Endothelial cell of umbilical vein (primary cell): ENCODE measurements at regions not wholly inside any gene's neighbourhood (a gene's known extent, or its start where the extent isn't known, plus 50 kb on each side); places are given as distances from the start of the nearest gene placed in this dataset.

Experiments
- BruUV-seq: library from RNA; stranded (reverse); fragments of 400-500 nt; replicated peaks from 2 replicates; lab custom pipeline; 2021; lab: Mats Ljungman, UMichigan
- CTCF ChIA-PET: fragments of 300-600, 350-600 bp; sonication (Branson Sonifier 250); formaldehyde crosslinking; loops from one replicate; lab custom pipeline; 2021; ENCODE audit warnings: antibody characterized with exemption, inconsistent platforms; lab: Charles Lee
- POLR2A ChIA-PET: fragments of 300-600, 350-600 bp; sonication (Branson Sonifier 250); formaldehyde crosslinking; loops from one replicate; lab custom pipeline; 2021; ENCODE audit warnings: antibody characterized with exemption, inconsistent platforms; lab: Charles Lee
- DNase-seq: peaks from one replicate; pipeline ENCODE4 v3.0.0-alpha.2; 2011; ENCODE audit warnings: low read depth, low spot score
- FAIRE-seq: peaks from 2 replicates; lab custom pipeline; 2011; peaks lifted over from hg19 to GRCh38; lab: Jason Lieb, UNC
- H2AFZ ChIP-seq: 2 replicates; pipeline ENCODE4 v1.6.0; 2012; ENCODE audit warnings: low read depth, low read length, control low read depth, inconsistent platforms
- H3K27ac ChIP-seq: 2 replicates; pipeline ENCODE4 v1.5.1; 2011; ENCODE audit warnings: low read depth, mild to moderate bottlenecking, control low read depth, low read length, moderate library complexity; ENCODE audit not compliant: insufficient read depth
- H3K27me3 ChIP-seq, 2 experiments: 2 replicates each; pipeline versions ENCODE4 v1.6.0 to v1.6.1; 2011; ENCODE audit warnings: low read length in 2 of 2, mixed read lengths in 1 of 2; ENCODE audit not compliant: control insufficient read depth in 2 of 2, insufficient read depth in 2 of 2
- H3K36me3 ChIP-seq, 2 experiments: 2 replicates in 1 of 2; 3 replicates in 1 of 2; pipeline ENCODE4 v1.5.1; 2011; ENCODE audit warnings: low read length in 2 of 2, mild to moderate bottlenecking in 1 of 2, moderate library complexity in 1 of 2; ENCODE audit not compliant: control insufficient read depth in 2 of 2, insufficient read depth in 2 of 2; ENCODE audit errors: extremely low read depth in 1 of 2
- H3K4me1 ChIP-seq: 3 replicates; pipeline ENCODE4 v1.5.1; 2011; ENCODE audit warnings: mild to moderate bottlenecking, low read length; ENCODE audit not compliant: control insufficient read depth, insufficient read depth; ENCODE audit errors: extremely low read depth
- H3K4me2 ChIP-seq: 2 replicates; pipeline ENCODE4 v1.6.1; 2011; ENCODE audit warnings: low read length, control low read depth, mixed read lengths; ENCODE audit not compliant: insufficient read depth
- H3K4me3 ChIP-seq, 3 experiments: fragments of 200-600 bp in 1 of 3; sonication (generic), shearing (Covaris generic) in 1 of 3; replicated peaks in 1 of 3; 2 replicates each; pipeline ENCODE4 v1.5.1; 2011 to 2016; ENCODE audit warnings: control low read depth in 3 of 3, low read length in 3 of 3, mild to moderate bottlenecking in 2 of 3, inconsistent platforms in 1 of 3, low read depth in 1 of 3, moderate library complexity in 1 of 3; ENCODE audit not compliant: insufficient read depth in 1 of 3
- H3K79me2 ChIP-seq: 2 replicates; pipeline ENCODE4 v1.6.0; 2012; ENCODE audit warnings: low read length, inconsistent platforms; ENCODE audit not compliant: control insufficient read depth, insufficient read depth
- H3K9ac ChIP-seq: replicated peaks from 2 replicates; pipeline ENCODE3; 2011; ENCODE audit warnings: low read length, control low read depth; ENCODE audit not compliant: insufficient read depth; ENCODE audit errors: extremely low read depth
- H3K9me1 ChIP-seq: replicated peaks from 3 replicates; pipeline ENCODE4 v1.6.0; 2011; ENCODE audit warnings: mild to moderate bottlenecking, low read length; ENCODE audit not compliant: control insufficient read depth, insufficient read depth; ENCODE audit errors: extremely low read depth
- H3K9me3 ChIP-seq: replicated peaks from 2 replicates; pipeline ENCODE4 v1.5.1; 2012; ENCODE audit warnings: low read length, inconsistent platforms; ENCODE audit not compliant: control insufficient read depth, insufficient read depth
- H4K20me1 ChIP-seq: replicated peaks from 2 replicates; pipeline ENCODE3; 2011; ENCODE audit warnings: mild to moderate bottlenecking, low read length; ENCODE audit not compliant: control insufficient read depth, insufficient read depth; ENCODE audit errors: extremely low read depth
- CTCF ChIP-seq, 2 donors: IDR thresholded peaks; 1 replicate in 1 of 2; 2 replicates in 1 of 2; pipeline ENCODE4 v1.5.1; 2011; ENCODE audit warnings: low read length in 2 of 2, mild to moderate bottlenecking in 2 of 2, moderate library complexity in 2 of 2, control low read depth in 1 of 2, inconsistent platforms in 1 of 2, low read depth in 1 of 2; ENCODE audit not compliant: insufficient read depth in 1 of 2; ENCODE audit errors: extremely low read depth in 1 of 2
- EZH2 ChIP-seq: IDR thresholded peaks from 2 replicates; pipeline ENCODE4 v1.6.1; 2012; ENCODE audit warnings: borderline replicate concordance, low read depth, mild to moderate bottlenecking, moderate library complexity, low read length, inconsistent platforms; ENCODE audit not compliant: severe bottlenecking
- FOS ChIP-seq: IDR thresholded peaks from 2 replicates; pipeline ENCODE4 v1.6.1; 2011; ENCODE audit warnings: mild to moderate bottlenecking, low read length, moderate library complexity, borderline replicate concordance; ENCODE audit not compliant: insufficient read depth
- GATA2 ChIP-seq: IDR thresholded peaks from 2 replicates; pipeline ENCODE4 v1.7.0; 2011; ENCODE audit warnings: low read depth, mild to moderate bottlenecking, moderate library complexity, mixed read lengths, low read length; ENCODE audit not compliant: insufficient read length, insufficient read depth
- JUN ChIP-seq: IDR thresholded peaks from 2 replicates; pipeline ENCODE4 v1.6.1; 2011; ENCODE audit warnings: borderline replicate concordance, low read depth; ENCODE audit not compliant: insufficient read length, insufficient read depth
- MAX ChIP-seq: IDR thresholded peaks from 2 replicates; pipeline ENCODE4 v1.6.1; 2011; ENCODE audit not compliant: insufficient read depth, insufficient read length
- MYC ChIP-seq: IDR thresholded peaks from one replicate; pipeline ENCODE4 v1.6.1; 2011; ENCODE audit warnings: mild to moderate bottlenecking, low read depth, low read length
- POLR2A ChIP-seq: IDR thresholded peaks from 2 replicates; pipeline ENCODE4 v1.6.1; 2012; ENCODE audit warnings: low read depth, mild to moderate bottlenecking, control low read depth, low read length
- POLR2AphosphoS5 ChIP-seq: IDR thresholded peaks from 2 replicates; pipeline ENCODE4 v1.6.1; 2012; ENCODE audit warnings: low read depth, mild to moderate bottlenecking, control low read depth, low read length, moderate library complexity; ENCODE audit not compliant: insufficient read depth
- dilution Hi-C: fragments of 300-500 bp; cut with MboI; formaldehyde crosslinking; loops from one replicate; pipeline ENCODE4 v1.15.0; 2019; ENCODE audit warnings: low sequenced_read_pairs; ENCODE audit not compliant: extremely low pct_ligation_motif_present
- intact Hi-C: fragments of 100-400 bp; cut with micrococcal nuclease; formaldehyde crosslinking; loops from one replicate; pipeline ENCODE4 v1.10.0; 2022

- FAIRE-seq (peak; percentile 43), DNase-seq (peak; percentile 44)
- ChIA-PET POLR2A (interaction anchor here (0.5 kb wide), 1 partner anchor 119 kb away, joined by 5 read pairs; no protein-coding TSS in a partner anchor), CTCF (interaction anchor here (0.7 to 2.7 kb wide), 10 partner anchors 8 to 878 kb away, joined by 3 to 9 read pairs (median 4); no protein-coding TSS in a partner anchor)
- no peaks in the 10 kb centered on the region for H4K20me1 ChIP-seq
- peaks cover 15% of the 10 kb centered on the region for H3K4me1 ChIP-seq
- intact Hi-C loops, result no loop called here
- no TSS peak for BruUV-seq
- no peaks in the 10 kb centered on the region for H3K9me1 ChIP-seq
- H3K36me3 ChIP-seq, result no peaks in the 10 kb centered on the region
- H3K27me3 ChIP-seq, result no peaks in the 10 kb centered on the region
- peak overlapping the region; percentile 54 for H2AFZ ChIP-seq
- H3K79me2 ChIP-seq, result no peaks in the 10 kb centered on the region
- no peak overlapping the region for H3K9ac ChIP-seq
- dilution Hi-C loops, result no loop called here
- TF ChIP-seq MAX, result no peak
- peak; percentile 15 for TF ChIP-seq GATA2
- no peak for TF ChIP-seq EZH2
- no peak for TF ChIP-seq JUN
- no peak overlapping the region for H3K27ac ChIP-seq
- no peak overlapping the region for H3K4me3 ChIP-seq
- peak overlapping the region; percentile 67 for H3K4me2 ChIP-seq
- H3K9me3 ChIP-seq, result no peaks in the 10 kb centered on the region
These were observed 881.8 kb upstream of the NR2F2 start for GRCh38 chr15:95448531-95449229.

GRCh38 chr15:95449230-95449628 is 881.3 kb upstream of the NR2F2 start:
- no peaks in the 10 kb centered on the region for H3K9me1 ChIP-seq
- H3K27ac ChIP-seq, result no peak overlapping the region
- dilution Hi-C loops, result no loop called here
- POLR2A ChIA-PET, result interaction anchor here (0.5 kb wide), 1 partner anchor 119 kb away, joined by 5 read pairs; no protein-coding TSS in a partner anchor
- no TSS peak for BruUV-seq
- no peak overlapping the region for H3K9ac ChIP-seq
- H3K4me3 ChIP-seq, result no peak overlapping the region
- intact Hi-C loops, result no loop called here
- H4K20me1 ChIP-seq, result no peaks in the 10 kb centered on the region
- H3K36me3 ChIP-seq, result no peaks in the 10 kb centered on the region
- H2AFZ ChIP-seq, result no peak overlapping the region
- H3K4me1 ChIP-seq, result peaks cover 15% of the 10 kb centered on the region
- no peak overlapping the region for H3K4me2 ChIP-seq
- FAIRE-seq (no peak), DNase-seq (no peak)
- no peaks in the 10 kb centered on the region for H3K27me3 ChIP-seq
- H3K79me2 ChIP-seq, result no peaks in the 10 kb centered on the region
- TF ChIP-seq MAX (no peak), MYC (no peak), POLR2AphosphoS5 (no peak), JUN (no peak), GATA2 (no peak), FOS (no peak), EZH2 (no peak), CTCF (IDR thresholded peaks at IDR 0.05; ENCODE audit: extremely low read depth in 1 of 2, insufficient read depth in 1 of 2, low read depth in 1 of 2, low read length in 2 of 2) (no peak), POLR2A (no peak)
- no peaks in the 10 kb centered on the region for H3K9me3 ChIP-seq
- CTCF ChIA-PET, result interaction anchor here (0.7 to 2.7 kb wide), 9 partner anchors 8 to 878 kb away, joined by 3 to 9 read pairs (median 4); no protein-coding TSS in a partner anchor
